C4-2B (cell line): ENCODE measurements at regions not wholly inside any gene's neighbourhood (a gene's known extent, or its start where the extent isn't known, plus 50 kb on each side); places are given as distances from the start of the nearest gene placed in this dataset.

ENCODE experiments used
- CTCF ChIP-seq: fragments of 450-650 bp; conservative IDR thresholded peaks from 2 replicates; pipeline ENCODE4 v1.5.1; 2017; ENCODE audit warnings: mild to moderate bottlenecking
- ZFX ChIP-seq: fragments of 450-650 bp; IDR thresholded peaks from 2 replicates; pipeline ENCODE4 v1.6.1; 2017

GRCh38 chr10:131429141-131429540 lies 117.6 kb upstream of the TCERG1L start:
- TF ChIP-seq CTCF, result no peak
- no peak for TF ChIP-seq ZFX
